ENCODE measurements at regions not wholly inside any gene's neighbourhood (a gene's known extent, or its start where the extent isn't known, plus 50 kb on each side); places are given as distances from the start of the nearest gene placed in this dataset.

- H3K79me2 ChIP-seq (ENCODE audit: control insufficient read depth, insufficient read depth, low read length): no peaks in the 10 kb centered on the region
- H3K4me3 ChIP-seq: no peak overlapping the region
- H4K20me1 ChIP-seq (replicated peaks; ENCODE audit: control insufficient read depth, insufficient read depth, low read length): no peaks in the 10 kb centered on the region
- no peaks in the 10 kb centered on the region for H3K9me1 ChIP-seq (ENCODE audit: control insufficient read depth, insufficient read depth, low read length)
- FAIRE-seq (no peak), DNase-seq (ENCODE audit: extremely low read depth in 1 of 4, low spot score in 3 of 4) (no peak), ATAC-seq (no peak)
- intact Hi-C loops (cut with micrococcal nuclease): no loop called here
- no peak overlapping the region for H3K27ac ChIP-seq (ENCODE audit: extremely low read depth, low read depth, low read length)
- no peak overlapping the region for H3K9ac ChIP-seq (ENCODE audit: insufficient read depth in 1 of 2, low read depth in 2 of 2, low read length in 2 of 2)
- no peaks in the 10 kb centered on the region for H3K9me3 ChIP-seq (replicated peaks; ENCODE audit: control insufficient read depth, insufficient read depth, low read depth, low read length)
- H3K4me1 ChIP-seq (replicated peaks in 1 of 2; ENCODE audit: control insufficient read depth in 2 of 2, insufficient read depth in 2 of 2, low read length in 2 of 2): peaks cover 0 to 25% of the 10 kb centered on the region in 2 experiments; a peak in 4 of 5 replicates
- TF ChIP-seq RB1 (IDR thresholded peaks at IDR 0.05; ENCODE audit: low read depth) (no peak), NFE2L1 (tag; IDR thresholded peaks at IDR 0.05; ENCODE audit: borderline replicate concordance, low read depth) (no peak), ZNF143 (CRISPR knock-in tag; IDR thresholded peaks at IDR 0.05) (no peak), THRB (CRISPR knock-in tag; conservative IDR thresholded peaks at IDR 0.05) (no peak), ZFPM2 (CRISPR knock-in tag; IDR thresholded peaks at IDR 0.05) (no peak), CBX5 (IDR thresholded peaks at IDR 0.05; ENCODE audit: borderline replicate concordance, low read depth) (no peak), ETV1 (tag; conservative IDR thresholded peaks at IDR 0.05; ENCODE audit: low read depth) (no peak), CSDE1 (IDR thresholded peaks at IDR 0.05) (no peak), HMG20A (CRISPR knock-in tag; conservative IDR thresholded peaks at IDR 0.05) (no peak), ZNF707 (CRISPR knock-in tag; conservative IDR thresholded peaks at IDR 0.05) (no peak), CHD2 (IDR thresholded peaks at IDR 0.05; ENCODE audit: low read depth, low read length) (no peak), ZNF778 (CRISPR knock-in tag; IDR thresholded peaks at IDR 0.05) (no peak)
- TF ChIP-seq, protein P1, sequence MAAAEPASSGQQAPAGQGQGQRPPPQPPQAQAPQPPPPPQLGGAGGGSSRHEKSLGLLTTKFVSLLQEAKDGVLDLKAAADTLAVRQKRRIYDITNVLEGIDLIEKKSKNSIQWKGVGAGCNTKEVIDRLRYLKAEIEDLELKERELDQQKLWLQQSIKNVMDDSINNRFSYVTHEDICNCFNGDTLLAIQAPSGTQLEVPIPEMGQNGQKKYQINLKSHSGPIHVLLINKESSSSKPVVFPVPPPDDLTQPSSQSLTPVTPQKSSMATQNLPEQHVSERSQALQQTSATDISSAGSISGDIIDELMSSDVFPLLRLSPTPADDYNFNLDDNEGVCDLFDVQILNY (CRISPR knock-in tag; IDR thresholded peaks at IDR 0.05): no peak
- TF ChIP-seq, protein P2, sequence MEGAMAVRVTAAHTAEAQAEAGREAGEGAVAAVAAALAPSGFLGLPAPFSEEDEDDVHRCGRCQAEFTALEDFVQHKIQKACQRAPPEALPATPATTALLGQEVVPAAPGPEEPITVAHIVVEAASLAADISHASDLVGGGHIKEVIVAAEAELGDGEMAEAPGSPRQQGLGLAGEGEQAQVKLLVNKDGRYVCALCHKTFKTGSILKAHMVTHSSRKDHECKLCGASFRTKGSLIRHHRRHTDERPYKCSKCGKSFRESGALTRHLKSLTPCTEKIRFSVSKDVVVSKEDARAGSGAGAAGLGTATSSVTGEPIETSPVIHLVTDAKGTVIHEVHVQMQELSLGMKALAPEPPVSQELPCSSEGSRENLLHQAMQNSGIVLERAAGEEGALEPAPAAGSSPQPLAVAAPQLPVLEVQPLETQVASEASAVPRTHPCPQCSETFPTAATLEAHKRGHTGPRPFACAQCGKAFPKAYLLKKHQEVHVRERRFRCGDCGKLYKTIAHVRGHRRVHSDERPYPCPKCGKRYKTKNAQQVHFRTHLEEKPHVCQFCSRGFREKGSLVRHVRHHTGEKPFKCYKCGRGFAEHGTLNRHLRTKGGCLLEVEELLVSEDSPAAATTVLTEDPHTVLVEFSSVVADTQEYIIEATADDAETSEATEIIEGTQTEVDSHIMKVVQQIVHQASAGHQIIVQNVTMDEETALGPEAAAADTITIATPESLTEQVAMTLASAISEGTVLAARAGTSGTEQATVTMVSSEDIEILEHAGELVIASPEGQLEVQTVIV (CRISPR knock-in tag; IDR thresholded peaks at IDR 0.05; ENCODE audit: borderline replicate concordance): no peak
- BruUV-seq (replicated peaks): no TSS peak
- CTCF ChIA-PET (ENCODE audit: low intra/inter-chr PET ratio): no interaction called here
- H2AFZ ChIP-seq (ENCODE audit: low read depth, low read length): peak overlapping the region; percentile 76
- no peaks in the 10 kb centered on the region for H3K27me3 ChIP-seq (ENCODE audit: control insufficient read depth in 2 of 2, insufficient read depth in 2 of 2, low read length in 2 of 2)
- POLR2A ChIA-PET: interaction anchor here (0.8 to 1.3 kb wide), 3 partner anchors 11 to 53 kb away, joined by 3 to 5 read pairs (median 3); no protein-coding TSS in a partner anchor
- no peaks in the 10 kb centered on the region for H3K36me3 ChIP-seq (ENCODE audit: control insufficient read depth, insufficient read depth, low read length)
- 85% methylated on average over 2 of the region's 2 CpGs for WGBS (ENCODE audit: insufficient coverage, low coverage, missing lambda C conversion rate)
- H3K4me2 ChIP-seq (ENCODE audit: insufficient read depth, low read length): no peak overlapping the region
- in situ Hi-C loops (cut with MboI): no loop called here
Measured at GRCh38 chr3:170784406-170784805, 85.6 kb downstream of the RPL22L1 start.

All from K562 (cell line).